ENCODE measurements at regions not wholly inside any gene's neighbourhood (a gene's known extent, or its start where the extent isn't known, plus 50 kb on each side); places are given as distances from the start of the nearest gene placed in this dataset.

DNA sequence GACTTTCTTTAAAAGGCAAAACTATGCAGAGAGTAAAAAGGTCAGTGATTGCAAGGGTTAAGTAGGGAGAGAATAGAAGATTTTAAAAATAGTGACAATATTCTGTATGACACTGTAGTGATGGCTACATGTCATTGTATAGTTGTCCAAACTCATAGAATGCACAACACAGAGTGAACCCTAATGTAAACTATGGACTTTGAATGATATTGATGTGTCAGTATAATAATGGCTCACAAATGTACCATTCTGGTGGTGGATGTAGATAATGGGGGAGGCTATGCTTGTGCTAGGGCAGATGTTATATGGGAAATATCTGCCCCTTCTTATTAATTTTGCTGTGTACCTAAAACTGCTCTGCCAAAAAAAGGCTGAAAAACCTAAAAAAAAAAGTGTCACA, 468.9 kb downstream of the KIF4B start:
- ATAC-seq (no peak), DNase-seq (no peak)
- Mint-ChIP-seq H3K27ac (no peak overlapping the region), H3K27me3 (no peaks in the 10 kb centered on the region), H3K4me3 (no peak overlapping the region), H3K36me3 (ENCODE audit: low read depth) (no peaks in the 10 kb centered on the region), H3K4me1 (no peaks in the 10 kb centered on the region)
- no peaks in the 10 kb centered on the region for H3K9me3 ChIP-seq (ENCODE audit: control insufficient read depth, low read length, poor library complexity, severe bottlenecking)

DNA sequence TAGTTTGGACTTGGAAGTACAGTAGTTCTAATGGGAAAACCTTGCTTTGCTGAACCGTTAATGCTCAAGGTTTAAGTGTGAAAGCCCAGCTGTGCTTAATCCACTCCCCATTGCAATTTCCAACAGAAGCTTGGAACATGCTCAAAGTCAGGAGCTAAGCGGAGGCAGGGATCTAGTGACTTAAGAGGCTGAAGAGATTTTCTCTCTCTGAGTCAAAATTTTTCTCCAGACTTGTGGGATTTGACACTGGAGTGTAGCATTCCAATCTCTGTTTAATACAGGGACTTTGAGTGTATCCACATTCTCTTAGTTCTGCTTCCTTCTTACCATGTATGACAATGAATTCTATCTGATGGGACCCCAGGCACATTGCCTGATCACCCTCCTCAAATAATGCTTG, 471.8 kb downstream of the KIF4B start:
- Mint-ChIP-seq H3K27me3 (no peaks in the 10 kb centered on the region), H3K36me3 (ENCODE audit: low read depth) (no peaks in the 10 kb centered on the region), H3K4me1 (no peaks in the 10 kb centered on the region), H3K27ac (no peak overlapping the region), H3K4me3 (no peak overlapping the region)
- ATAC-seq (no peak), DNase-seq (no peak)
- H3K9me3 ChIP-seq (ENCODE audit: control insufficient read depth, low read length, poor library complexity, severe bottlenecking) = no peaks in the 10 kb centered on the region

DNA sequence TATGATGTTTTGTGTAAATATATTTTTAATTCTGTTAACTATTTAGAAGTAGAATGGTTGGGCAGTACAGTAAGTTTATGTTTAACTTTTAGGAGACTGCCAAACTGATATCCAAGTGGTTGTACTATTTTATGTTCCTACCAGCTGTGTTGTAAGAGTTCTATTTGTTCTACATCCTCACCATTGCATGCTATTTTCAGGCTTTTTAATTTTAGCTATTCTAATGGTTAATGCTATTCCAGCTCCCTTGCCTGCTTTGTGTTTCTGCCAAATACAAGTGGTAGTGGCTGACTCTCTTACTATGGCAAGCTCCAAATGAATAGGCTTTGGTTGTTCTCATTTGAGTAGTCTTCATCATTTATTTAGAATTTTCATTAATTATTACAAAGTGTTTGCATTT, 476.4 kb downstream of the KIF4B start:
- Mint-ChIP-seq H3K27me3 (no peaks in the 10 kb centered on the region), H3K4me3 (no peak overlapping the region), H3K27ac (no peak overlapping the region), H3K4me1 (no peaks in the 10 kb centered on the region), H3K36me3 (ENCODE audit: low read depth) (no peaks in the 10 kb centered on the region)
- no peaks in the 10 kb centered on the region for H3K9me3 ChIP-seq (ENCODE audit: control insufficient read depth, low read length, poor library complexity, severe bottlenecking)
- DNase-seq = no peak
- ATAC-seq = no peak

DNA sequence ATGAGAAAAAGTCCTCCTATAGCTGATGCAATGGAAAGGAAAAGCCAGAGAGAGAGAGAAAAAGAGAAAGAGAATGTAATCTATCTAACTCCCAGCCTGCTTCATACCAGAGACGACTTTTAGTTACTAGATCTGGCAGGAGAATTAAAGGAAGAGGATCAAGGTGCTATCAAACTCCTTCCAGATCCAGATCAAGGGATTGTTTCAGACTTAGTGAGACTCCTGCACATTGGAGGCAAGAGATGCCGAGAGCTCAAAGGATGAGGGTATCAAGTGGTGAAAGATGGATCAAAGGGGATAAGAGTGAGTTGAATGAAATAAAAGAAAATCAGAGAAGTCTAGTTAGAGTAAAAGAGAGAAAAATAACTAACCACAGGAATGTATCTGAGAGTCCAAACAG, 478.6 kb downstream of the KIF4B start:
- DNase-seq = no peak
- H3K27me3 Mint-ChIP-seq = no peaks in the 10 kb centered on the region
- H3K27ac Mint-ChIP-seq = no peak overlapping the region
- no peak for ATAC-seq
- H3K36me3 Mint-ChIP-seq (ENCODE audit: low read depth) = no peaks in the 10 kb centered on the region
- H3K4me1 Mint-ChIP-seq = no peaks in the 10 kb centered on the region
- H3K4me3 Mint-ChIP-seq = no peak overlapping the region
- no peaks in the 10 kb centered on the region for H3K9me3 ChIP-seq (ENCODE audit: control insufficient read depth, low read length, poor library complexity, severe bottlenecking)

DNA sequence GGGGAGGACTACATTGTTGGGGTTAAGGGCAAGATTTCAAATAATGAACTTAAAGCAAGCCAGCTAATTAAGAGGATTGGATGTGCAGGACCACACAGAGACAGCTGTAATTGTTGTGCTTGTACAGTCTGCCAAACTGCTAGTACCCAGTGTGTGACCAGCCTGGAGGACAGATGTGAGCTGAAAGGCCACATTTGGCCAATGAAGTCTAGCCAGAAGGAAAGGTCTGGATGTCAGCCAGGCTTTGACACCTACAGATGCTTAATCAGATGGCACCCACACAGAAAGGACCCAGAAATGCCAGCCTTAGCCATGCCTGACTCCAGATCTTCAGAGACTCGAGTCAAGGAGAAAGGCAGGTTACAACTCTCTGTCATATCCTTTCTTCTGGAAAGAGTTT, 491.1 kb downstream of the KIF4B start:
- H3K4me3 Mint-ChIP-seq = no peak overlapping the region
- no peaks in the 10 kb centered on the region for H3K36me3 Mint-ChIP-seq (ENCODE audit: low read depth)
- ATAC-seq (no peak), DNase-seq (no peak)
- no peaks in the 10 kb centered on the region for H3K27me3 Mint-ChIP-seq
- H3K27ac Mint-ChIP-seq = no peak overlapping the region
- H3K4me1 Mint-ChIP-seq = no peaks in the 10 kb centered on the region
- H3K9me3 ChIP-seq (ENCODE audit: control insufficient read depth, low read length, poor library complexity, severe bottlenecking) = no peaks in the 10 kb centered on the region

DNA sequence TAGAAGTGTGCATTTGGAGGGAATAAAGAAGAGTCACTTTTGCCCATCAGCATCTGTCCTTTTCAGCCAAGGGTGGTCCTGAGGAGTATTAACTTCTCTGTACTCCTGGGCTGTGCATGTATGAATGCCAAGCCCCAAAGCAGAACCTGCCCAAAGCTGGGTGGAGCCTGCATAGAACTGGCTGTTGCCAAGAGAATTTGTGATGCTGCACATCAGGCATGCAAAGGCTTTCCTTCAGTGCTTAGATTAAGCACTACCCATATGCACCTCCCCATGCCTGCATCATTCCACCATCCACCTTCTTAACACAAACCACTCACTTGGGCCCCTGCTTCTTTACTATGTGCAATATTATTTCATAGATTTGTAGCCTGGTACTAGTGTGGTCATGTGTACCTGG, 493.8 kb downstream of the KIF4B start:
- Mint-ChIP-seq H3K36me3 (ENCODE audit: low read depth) (no peaks in the 10 kb centered on the region), H3K27ac (no peak overlapping the region), H3K4me1 (no peaks in the 10 kb centered on the region), H3K27me3 (no peaks in the 10 kb centered on the region), H3K4me3 (no peak overlapping the region)
- no peak for ATAC-seq
- no peaks in the 10 kb centered on the region for H3K9me3 ChIP-seq (ENCODE audit: control insufficient read depth, low read length, poor library complexity, severe bottlenecking)
- DNase-seq = no peak

DNA sequence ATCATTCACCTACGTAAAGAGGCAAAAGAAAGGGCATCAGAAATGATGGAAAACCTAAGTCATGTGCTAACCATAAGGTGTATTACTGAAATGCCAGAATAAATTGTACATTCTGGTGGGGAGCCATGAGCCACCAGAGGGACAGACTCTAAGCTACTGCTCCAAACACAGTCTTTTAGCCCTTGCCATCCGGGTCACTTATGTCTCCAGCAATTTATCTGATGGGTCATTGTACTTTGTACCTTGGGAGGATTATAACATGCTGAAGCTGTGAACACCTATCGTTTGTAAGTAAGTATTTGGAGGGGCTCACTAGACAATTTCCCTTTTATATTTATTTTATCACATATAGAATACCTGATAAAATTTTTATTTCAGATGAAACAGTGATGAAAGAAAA, 495.1 kb downstream of the KIF4B start:
- no peaks in the 10 kb centered on the region for H3K36me3 Mint-ChIP-seq (ENCODE audit: low read depth)
- no peak for ATAC-seq
- H3K4me3 Mint-ChIP-seq = no peak overlapping the region
- no peaks in the 10 kb centered on the region for H3K27me3 Mint-ChIP-seq
- H3K27ac Mint-ChIP-seq = no peak overlapping the region
- H3K9me3 ChIP-seq (ENCODE audit: control insufficient read depth, low read length, poor library complexity, severe bottlenecking) = no peaks in the 10 kb centered on the region
- H3K4me1 Mint-ChIP-seq = no peaks in the 10 kb centered on the region
- DNase-seq = no peak

DNA sequence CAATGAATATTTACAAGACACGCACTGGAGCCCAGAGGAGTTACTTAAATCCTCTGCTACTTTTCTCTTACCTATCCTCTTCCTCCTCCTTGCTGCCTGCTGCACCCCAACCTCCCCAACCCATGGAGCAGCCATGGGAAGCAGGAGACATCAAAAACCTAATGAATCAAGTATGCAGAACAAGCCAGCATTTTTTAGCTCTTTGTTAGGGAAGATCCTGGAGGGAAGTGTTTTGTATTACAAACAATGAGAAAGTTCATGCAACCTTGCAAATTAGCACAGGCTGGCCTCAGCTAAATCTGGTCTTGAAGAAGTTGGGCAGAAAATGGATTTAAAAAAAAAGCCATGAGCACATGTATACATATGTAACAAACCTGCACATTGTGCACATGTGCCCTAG, 498.8 kb downstream of the KIF4B start:
- Mint-ChIP-seq H3K27ac (no peak overlapping the region), H3K27me3 (no peaks in the 10 kb centered on the region), H3K4me3 (no peak overlapping the region), H3K36me3 (ENCODE audit: low read depth) (no peaks in the 10 kb centered on the region), H3K4me1 (no peaks in the 10 kb centered on the region)
- H3K9me3 ChIP-seq (ENCODE audit: control insufficient read depth, low read length, poor library complexity, severe bottlenecking) = no peaks in the 10 kb centered on the region
- no peak for ATAC-seq
- no peak for DNase-seq

DNA sequence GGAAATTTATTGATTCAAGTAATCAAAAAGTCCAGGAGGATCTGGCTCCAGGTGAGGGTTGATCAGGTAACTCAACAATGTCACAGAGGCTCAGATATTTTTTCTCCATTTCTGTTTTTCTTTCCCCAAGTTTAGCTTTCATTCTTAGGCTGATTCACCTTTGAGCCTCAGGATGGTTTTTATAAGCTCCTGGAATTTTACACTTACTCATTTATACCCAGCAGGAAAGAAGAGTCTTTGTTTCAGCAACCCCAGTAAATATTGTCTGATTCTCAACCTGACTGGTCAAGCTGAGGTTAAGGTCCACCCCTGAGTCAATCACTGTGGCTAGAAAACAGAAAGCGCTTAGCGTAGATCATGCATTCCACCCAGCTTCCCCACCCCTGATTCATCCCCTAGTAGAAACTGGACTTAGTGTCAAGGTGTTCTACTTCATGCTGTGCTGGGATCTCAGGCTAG, 500.6 kb downstream of the KIF4B start:
- H3K9me3 ChIP-seq (ENCODE audit: control insufficient read depth, low read length, poor library complexity, severe bottlenecking) = no peaks in the 10 kb centered on the region

DNA sequence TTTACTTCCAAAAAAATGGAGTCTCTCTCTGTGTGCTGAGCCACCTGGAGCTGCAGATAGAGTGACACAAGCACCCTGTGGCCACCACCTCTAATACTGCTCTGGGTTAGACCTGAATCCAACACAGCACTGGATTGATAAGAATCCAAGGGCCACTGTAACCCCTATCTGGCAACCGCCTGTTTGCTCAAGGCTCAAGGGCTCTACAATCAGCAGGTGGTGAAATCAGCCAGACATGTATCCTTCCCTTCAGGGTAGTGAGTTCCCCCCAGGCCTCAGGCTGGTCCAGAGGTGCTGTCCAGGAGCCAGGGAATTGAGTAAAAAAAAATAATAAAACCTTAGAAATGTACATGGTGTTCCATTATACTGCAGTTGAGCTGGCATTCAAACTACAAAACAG, 509.0 kb downstream of the KIF4B start:
- Mint-ChIP-seq H3K36me3 (ENCODE audit: low read depth) (no peaks in the 10 kb centered on the region), H3K27ac (no peak overlapping the region), H3K4me1 (no peaks in the 10 kb centered on the region), H3K27me3 (no peaks in the 10 kb centered on the region), H3K4me3 (no peak overlapping the region)
- no peaks in the 10 kb centered on the region for H3K9me3 ChIP-seq (ENCODE audit: control insufficient read depth, low read length, poor library complexity, severe bottlenecking)
- DNase-seq (no peak), ATAC-seq (no peak)

More for the DNA sequence above, 500.6 kb downstream of the KIF4B start:
- no peak for ATAC-seq
- no peak for DNase-seq
- no peaks in the 10 kb centered on the region for H3K4me1 Mint-ChIP-seq
- H3K27ac Mint-ChIP-seq = no peak overlapping the region
- no peaks in the 10 kb centered on the region for H3K27me3 Mint-ChIP-seq
- no peak overlapping the region for H3K4me3 Mint-ChIP-seq
- H3K36me3 Mint-ChIP-seq (ENCODE audit: low read depth) = no peaks in the 10 kb centered on the region

DNA sequence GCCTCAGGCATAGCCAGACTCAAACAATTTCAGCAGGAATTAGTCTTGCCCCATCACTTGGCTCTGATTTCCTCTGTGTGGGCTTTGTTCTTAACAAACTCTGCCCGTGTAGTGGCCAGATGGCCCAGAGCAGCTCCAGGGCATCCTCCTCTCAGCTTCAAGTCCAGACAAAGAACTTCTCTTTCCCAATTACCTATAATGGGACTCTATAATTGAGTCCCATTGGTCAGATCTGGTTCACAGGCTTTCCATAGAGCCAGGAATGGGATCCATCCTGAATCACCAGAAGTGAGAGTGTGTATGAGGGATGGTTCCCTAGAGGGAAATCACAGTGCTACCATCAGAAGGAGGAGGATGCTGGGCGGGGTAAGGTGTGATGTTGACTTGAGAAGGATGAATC, 515.8 kb downstream of the KIF4B start:
- no peak overlapping the region for H3K4me3 Mint-ChIP-seq
- H3K4me1 Mint-ChIP-seq = no peaks in the 10 kb centered on the region
- peaks cover 4% of the 10 kb centered on the region for H3K27me3 Mint-ChIP-seq
- no peak for DNase-seq
- no peaks in the 10 kb centered on the region for H3K9me3 ChIP-seq (ENCODE audit: control insufficient read depth, low read length, poor library complexity, severe bottlenecking)
- no peak for ATAC-seq
- no peaks in the 10 kb centered on the region for H3K36me3 Mint-ChIP-seq (ENCODE audit: low read depth)
- H3K27ac Mint-ChIP-seq = no peak overlapping the region

DNA sequence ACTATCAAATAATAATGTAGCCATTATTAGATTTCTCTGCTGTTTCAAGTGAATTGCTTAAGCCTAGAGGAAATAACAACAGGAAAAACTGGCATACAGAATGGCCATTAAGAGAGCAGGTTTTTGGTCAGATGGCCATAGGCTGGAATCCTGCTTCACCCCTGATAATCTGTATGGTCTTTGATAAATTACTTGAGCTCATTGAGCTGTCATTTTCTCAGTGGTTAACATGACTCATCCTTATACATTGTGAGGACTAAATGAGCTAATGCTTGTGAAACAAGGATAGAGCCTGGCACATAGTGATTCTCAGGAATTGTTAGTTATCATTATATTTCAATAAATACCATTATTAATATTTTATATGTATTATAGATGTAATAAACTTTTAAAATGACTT, 516.5 kb downstream of the KIF4B start:
- H3K4me1 Mint-ChIP-seq = no peaks in the 10 kb centered on the region
- no peak overlapping the region for H3K27ac Mint-ChIP-seq
- peaks cover 4% of the 10 kb centered on the region for H3K27me3 Mint-ChIP-seq
- DNase-seq (no peak), ATAC-seq (no peak)
- no peaks in the 10 kb centered on the region for H3K9me3 ChIP-seq (ENCODE audit: control insufficient read depth, low read length, poor library complexity, severe bottlenecking)
- H3K4me3 Mint-ChIP-seq = no peak overlapping the region
- H3K36me3 Mint-ChIP-seq (ENCODE audit: low read depth) = no peaks in the 10 kb centered on the region

DNA sequence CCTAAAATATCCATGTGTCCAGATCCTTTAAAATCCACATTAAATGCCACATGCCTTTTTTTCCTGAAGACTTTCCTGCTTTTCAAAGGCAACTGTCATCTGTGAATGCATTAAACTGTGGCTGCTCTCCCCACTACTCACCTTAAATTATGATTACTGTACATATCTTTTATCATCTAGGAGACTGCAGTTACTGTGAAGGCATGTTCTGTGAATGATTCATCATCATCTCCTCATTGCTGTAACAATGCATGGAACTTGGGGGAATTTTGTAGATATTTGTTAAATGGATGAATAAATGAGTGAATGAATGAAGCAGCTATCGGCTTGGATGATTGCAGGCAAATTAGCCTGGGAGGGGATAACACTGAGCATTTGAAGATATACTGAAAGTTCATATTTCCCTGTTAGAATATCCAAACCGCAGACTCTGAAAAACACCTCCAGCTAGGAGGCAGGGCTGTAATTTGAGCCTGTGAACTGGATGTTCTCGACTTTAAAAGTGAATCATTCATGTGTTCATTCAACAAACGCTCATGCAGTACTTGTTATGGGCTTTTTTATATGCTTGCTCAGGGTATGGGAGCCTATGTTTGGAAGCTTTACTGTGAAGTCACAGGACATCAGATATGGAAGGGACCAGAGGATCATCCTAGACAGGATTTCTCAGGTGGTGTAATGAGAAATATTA, 519.2 kb downstream of the KIF4B start:
- Mint-ChIP-seq H3K27me3 (peaks cover 10% of the 10 kb centered on the region), H3K27ac (no peak overlapping the region)

DNA sequence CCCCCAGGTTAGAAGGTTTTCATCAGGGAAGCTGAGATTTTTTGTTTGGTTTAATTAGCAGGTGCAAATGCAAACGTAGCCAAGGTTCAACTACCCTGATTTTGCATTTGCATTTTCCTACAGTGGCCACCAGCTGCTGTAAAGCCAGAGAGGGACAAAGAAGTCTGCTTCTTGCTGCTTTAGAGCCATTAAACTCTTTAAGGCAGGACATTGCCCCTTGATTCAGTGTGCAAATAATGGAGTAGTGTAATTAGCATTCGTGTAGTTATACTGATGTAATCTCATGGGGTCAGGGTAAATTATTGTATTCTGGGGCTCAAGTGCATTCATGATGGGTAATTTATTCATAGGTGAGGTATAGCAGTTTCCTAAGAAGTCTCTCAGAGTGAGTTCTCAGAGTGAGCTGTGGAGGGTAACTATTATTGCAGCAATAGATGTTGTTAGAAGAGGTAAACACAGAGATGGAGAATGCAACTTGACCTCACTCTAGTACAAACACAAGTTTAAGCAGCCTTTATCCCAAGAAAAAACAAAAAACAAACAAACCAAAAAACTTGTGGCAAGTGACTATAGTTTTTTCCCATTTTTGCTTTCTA, 526.5 kb downstream of the KIF4B start:
- Mint-ChIP-seq H3K4me1 (no peaks in the 10 kb centered on the region), H3K4me3 (no peak overlapping the region), H3K36me3 (ENCODE audit: low read depth) (no peaks in the 10 kb centered on the region), H3K27me3 (peaks cover 6% of the 10 kb centered on the region), H3K27ac (no peak overlapping the region)
- ATAC-seq = no peak
- no peak for DNase-seq
- no peaks in the 10 kb centered on the region for H3K9me3 ChIP-seq (ENCODE audit: control insufficient read depth, low read length, poor library complexity, severe bottlenecking)

More for the DNA sequence above, 519.2 kb downstream of the KIF4B start:
- H3K36me3 Mint-ChIP-seq (ENCODE audit: low read depth) = no peaks in the 10 kb centered on the region
- DNase-seq (no peak), ATAC-seq (no peak)
- no peaks in the 10 kb centered on the region for H3K9me3 ChIP-seq (ENCODE audit: control insufficient read depth, low read length, poor library complexity, severe bottlenecking)
- H3K4me3 Mint-ChIP-seq = no peak overlapping the region
- H3K4me1 Mint-ChIP-seq = no peaks in the 10 kb centered on the region
